Activated naive CD8-positive, alpha-beta T cell treated with anti-CD3 and anti-CD28 coated beads, Interleukin-2, amount 50 U/mL, for 16 hours (primary cell): ENCODE measurements at regions not wholly inside any gene's neighbourhood (a gene's known extent, or its start where the extent isn't known, plus 50 kb on each side); places are given as distances from the start of the nearest gene placed in this dataset.
"Not testable (repeated sequence)": the region's sequence is repeated elsewhere in the genome, so short reads cannot be mapped to it uniquely, and the experiment has no call there.

Experiments
- DNase-seq: peaks from one replicate; pipeline ENCODE4 v3.0.0-alpha.2; 2020; ENCODE audit warnings: low read depth, low spot score

- no peak for DNase-seq
Observed at GRCh38 chr3:177624528-177625495, 427.5 kb upstream of the TBL1XR1 start.

- DNase-seq: no peak
Observed at GRCh38 chr3:177626045-177626444, 428.8 kb upstream of the TBL1XR1 start.

GRCh38 chr3:177628095-177628719, 430.9 kb upstream of the TBL1XR1 start:
- DNase-seq: not testable (repeated sequence)

GRCh38 chr3:177629276-177629675, 432.0 kb upstream of the TBL1XR1 start:
- no peak for DNase-seq

GRCh38 chr3:177633671-177634207, 436.5 kb upstream of the TBL1XR1 start:
- DNase-seq: no peak

- not testable (repeated sequence) for DNase-seq
Observed at GRCh38 chr3:177635601-177636106, 438.4 kb upstream of the TBL1XR1 start.

- no peak for DNase-seq
Observed at GRCh38 chr3:177640319-177640965, 443.2 kb upstream of the TBL1XR1 start.

- DNase-seq: no peak
Observed at GRCh38 chr3:177641206-177641605, 443.9 kb upstream of the TBL1XR1 start.

GRCh38 chr3:177642042-177642803, 444.9 kb upstream of the TBL1XR1 start:
- DNase-seq: no peak

- no peak for DNase-seq
Observed at GRCh38 chr3:177642804-177643125, 445.5 kb upstream of the TBL1XR1 start.

- no peak for DNase-seq
Observed at GRCh38 chr3:177646749-177647148, 449.5 kb upstream of the TBL1XR1 start.

GRCh38 chr3:177647341-177647740, 450.1 kb upstream of the TBL1XR1 start:
- no peak for DNase-seq

GRCh38 chr3:177647876-177648275, 450.6 kb upstream of the TBL1XR1 start:
- DNase-seq: no peak

- no peak for DNase-seq
Observed at GRCh38 chr3:177652556-177653291, 455.4 kb upstream of the TBL1XR1 start.

- no peak for DNase-seq
Observed at GRCh38 chr3:177657243-177657642, 460.0 kb upstream of the TBL1XR1 start.

GRCh38 chr3:177658354-177658753, 461.1 kb upstream of the TBL1XR1 start:
- DNase-seq: no peak

GRCh38 chr3:177664380-177665103, 467.3 kb upstream of the TBL1XR1 start:
- DNase-seq: not testable (repeated sequence)

- DNase-seq: no peak
Observed at GRCh38 chr3:177665122-177665808, 468.0 kb upstream of the TBL1XR1 start.

GRCh38 chr3:177672252-177672911, 475.1 kb upstream of the TBL1XR1 start:
- no peak for DNase-seq
